ENCODE measurements at regions not wholly inside any gene's neighbourhood (a gene's known extent, or its start where the extent isn't known, plus 50 kb on each side); places are given as distances from the start of the nearest gene placed in this dataset.

GRCh38 chr5:173496129-173496882, 120.1 kb downstream of the BOD1 start:
- Histone ChIP-seq H3K27ac (replicated peaks) (peak overlapping the region; percentile 89), H3K9me3 (replicated peaks) (no peaks in the 10 kb centered on the region), H3K27me3 (ENCODE audit: low read depth) (no peaks in the 10 kb centered on the region), H3K4me1 (peaks cover 51% of the 10 kb centered on the region), H3K4me3 (no peak overlapping the region), H3K36me3 (no peaks in the 10 kb centered on the region)
- TF ChIP-seq, protein P1, sequence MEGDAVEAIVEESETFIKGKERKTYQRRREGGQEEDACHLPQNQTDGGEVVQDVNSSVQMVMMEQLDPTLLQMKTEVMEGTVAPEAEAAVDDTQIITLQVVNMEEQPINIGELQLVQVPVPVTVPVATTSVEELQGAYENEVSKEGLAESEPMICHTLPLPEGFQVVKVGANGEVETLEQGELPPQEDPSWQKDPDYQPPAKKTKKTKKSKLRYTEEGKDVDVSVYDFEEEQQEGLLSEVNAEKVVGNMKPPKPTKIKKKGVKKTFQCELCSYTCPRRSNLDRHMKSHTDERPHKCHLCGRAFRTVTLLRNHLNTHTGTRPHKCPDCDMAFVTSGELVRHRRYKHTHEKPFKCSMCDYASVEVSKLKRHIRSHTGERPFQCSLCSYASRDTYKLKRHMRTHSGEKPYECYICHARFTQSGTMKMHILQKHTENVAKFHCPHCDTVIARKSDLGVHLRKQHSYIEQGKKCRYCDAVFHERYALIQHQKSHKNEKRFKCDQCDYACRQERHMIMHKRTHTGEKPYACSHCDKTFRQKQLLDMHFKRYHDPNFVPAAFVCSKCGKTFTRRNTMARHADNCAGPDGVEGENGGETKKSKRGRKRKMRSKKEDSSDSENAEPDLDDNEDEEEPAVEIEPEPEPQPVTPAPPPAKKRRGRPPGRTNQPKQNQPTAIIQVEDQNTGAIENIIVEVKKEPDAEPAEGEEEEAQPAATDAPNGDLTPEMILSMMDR (IDR thresholded peaks at IDR 0.05; ENCODE audit: borderline replicate concordance): peak; percentile 24
- intact Hi-C loops (cut with micrococcal nuclease): no loop called here
- DNase-seq: peak; percentile 78

- H3K4me1 ChIP-seq: peaks cover 51% of the 10 kb centered on the region
- H3K27me3 ChIP-seq (ENCODE audit: low read depth): no peaks in the 10 kb centered on the region
- DNase-seq: no peak
- intact Hi-C loops (cut with micrococcal nuclease): no loop called here
- H3K9me3 ChIP-seq (replicated peaks): no peaks in the 10 kb centered on the region
- H3K27ac ChIP-seq (replicated peaks): peak overlapping the region; percentile 89
- H3K36me3 ChIP-seq: no peaks in the 10 kb centered on the region
- TF ChIP-seq, protein P1 (IDR thresholded peaks at IDR 0.05; ENCODE audit: borderline replicate concordance): no peak
- no peak overlapping the region for H3K4me3 ChIP-seq
Observed at GRCh38 chr5:173495225-173495904, 121.1 kb downstream of the BOD1 start.

DNA sequence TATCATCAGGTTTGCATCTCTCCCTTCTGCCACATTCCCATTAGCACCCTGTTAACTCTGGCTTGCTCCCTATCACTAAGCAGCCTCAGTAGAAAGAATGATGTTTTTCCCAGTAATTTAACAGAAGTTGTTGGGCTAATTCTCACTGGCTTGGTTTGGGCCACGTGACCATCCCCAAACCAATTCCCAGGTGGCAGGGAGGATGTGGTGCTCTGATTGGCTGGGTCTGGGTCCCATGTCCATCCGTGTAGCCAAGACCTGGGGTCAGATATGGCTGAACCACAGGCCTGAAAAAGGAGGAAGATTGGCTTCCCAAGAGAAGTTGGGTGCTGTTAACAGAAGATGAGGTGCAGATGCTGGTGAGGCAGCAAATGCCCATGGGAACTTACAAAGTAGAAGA, 122.0 kb downstream of the BOD1 start:
- Histone ChIP-seq H3K9me3 (replicated peaks) (no peaks in the 10 kb centered on the region), H3K4me1 (peaks cover 49% of the 10 kb centered on the region), H3K4me3 (no peak overlapping the region), H3K27me3 (ENCODE audit: low read depth) (no peaks in the 10 kb centered on the region), H3K27ac (replicated peaks) (peak overlapping the region; percentile 89), H3K36me3 (no peaks in the 10 kb centered on the region)
- TF ChIP-seq, protein P1 (IDR thresholded peaks at IDR 0.05; ENCODE audit: borderline replicate concordance): no peak
- DNase-seq: no peak
- intact Hi-C loops (cut with micrococcal nuclease): no loop called here

DNA sequence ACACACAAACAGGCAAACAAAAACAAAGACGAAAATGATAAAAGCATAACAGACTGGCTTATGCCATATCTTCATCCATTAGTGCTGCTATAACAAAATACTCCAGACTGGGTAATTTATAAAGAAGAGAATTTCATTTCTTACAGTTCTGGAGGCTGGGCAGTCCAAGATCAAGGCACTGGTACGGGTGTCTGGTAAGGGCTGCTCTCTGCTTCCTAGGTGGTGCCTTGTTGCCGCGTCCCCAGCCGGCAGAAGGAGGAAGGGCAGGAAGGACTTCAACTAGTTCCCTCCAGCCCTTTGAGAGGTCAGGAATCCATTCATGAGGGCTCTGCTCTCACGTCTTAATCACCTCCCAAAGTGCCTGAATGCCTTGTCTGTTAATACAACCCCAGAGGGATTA, 122.6 kb downstream of the BOD1 start:
- DNase-seq: no peak
- intact Hi-C loops (cut with micrococcal nuclease): no loop called here
- TF ChIP-seq, protein P1 (IDR thresholded peaks at IDR 0.05; ENCODE audit: borderline replicate concordance): no peak

DNA sequence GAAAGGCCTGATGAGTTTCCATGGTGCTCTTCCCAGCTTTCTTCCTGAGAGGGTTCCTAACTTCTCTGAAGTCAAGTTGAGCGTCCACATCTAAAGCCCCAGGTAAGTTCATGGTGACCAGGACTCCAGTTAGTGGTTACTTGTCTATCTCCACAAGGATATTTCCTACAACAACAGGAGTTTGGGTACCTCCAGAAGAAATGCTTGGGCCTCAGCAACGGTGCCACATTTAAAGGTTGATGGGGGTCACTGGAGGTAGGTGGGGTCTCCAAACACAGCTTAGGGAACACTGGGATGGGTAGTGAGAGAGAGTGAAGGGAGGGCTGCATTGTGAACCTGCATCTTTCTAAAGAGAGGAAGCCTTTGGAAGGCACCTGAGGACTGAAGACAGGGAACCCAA, 123.4 kb downstream of the BOD1 start:
- intact Hi-C loops (cut with micrococcal nuclease): no loop called here

More for the DNA sequence above, 122.6 kb downstream of the BOD1 start:
- Histone ChIP-seq H3K27me3 (ENCODE audit: low read depth) (no peaks in the 10 kb centered on the region), H3K4me3 (no peak overlapping the region), H3K36me3 (no peaks in the 10 kb centered on the region), H3K27ac (replicated peaks) (peak overlapping the region; percentile 89), H3K9me3 (replicated peaks) (no peaks in the 10 kb centered on the region), H3K4me1 (peaks cover 43% of the 10 kb centered on the region)

More for the DNA sequence above, 123.4 kb downstream of the BOD1 start:
- DNase-seq: no peak
- H3K36me3 ChIP-seq: no peaks in the 10 kb centered on the region
- no peak overlapping the region for H3K4me3 ChIP-seq
- no peak overlapping the region for H3K27ac ChIP-seq (replicated peaks)
- H3K27me3 ChIP-seq (ENCODE audit: low read depth): no peaks in the 10 kb centered on the region
- no peaks in the 10 kb centered on the region for H3K9me3 ChIP-seq (replicated peaks)
- TF ChIP-seq, protein P1 (IDR thresholded peaks at IDR 0.05; ENCODE audit: borderline replicate concordance): no peak
- H3K4me1 ChIP-seq: peaks cover 35% of the 10 kb centered on the region
